Glutamatergic neuron (in vitro differentiated cells): ENCODE measurements at regions not wholly inside any gene's neighbourhood (a gene's known extent, or its start where the extent isn't known, plus 50 kb on each side); places are given as distances from the start of the nearest gene placed in this dataset.

Source experiments
- DNase-seq: peaks from one replicate; pipeline ENCODE4 v3.0.0; 2022
- H3K27ac Mint-ChIP-seq: one replicate; pipeline ENCODE4 v1.8.0; 2020; ENCODE audit warnings: mild to moderate bottlenecking, mixed read lengths, inconsistent platforms; ENCODE audit not compliant: unreplicated experiment
- H3K27me3 Mint-ChIP-seq: one replicate; pipeline ENCODE4 v1.8.0; 2020; ENCODE audit warnings: mild to moderate bottlenecking, moderate library complexity, mixed read lengths, inconsistent platforms; ENCODE audit not compliant: unreplicated experiment
- H3K36me3 Mint-ChIP-seq: one replicate; pipeline ENCODE4 v1.8.0; 2020; ENCODE audit warnings: mild to moderate bottlenecking, mixed read lengths, inconsistent platforms; ENCODE audit not compliant: unreplicated experiment
- H3K4me1 Mint-ChIP-seq: one replicate; pipeline ENCODE4 v1.8.0; 2020; ENCODE audit warnings: mild to moderate bottlenecking, low read depth, mixed read lengths, inconsistent platforms; ENCODE audit not compliant: unreplicated experiment
- H3K4me3 Mint-ChIP-seq: one replicate; pipeline ENCODE4 v1.8.0; 2020; ENCODE audit warnings: mild to moderate bottlenecking, mixed read lengths, inconsistent platforms; ENCODE audit not compliant: unreplicated experiment
- H3K9me3 Mint-ChIP-seq: one replicate; pipeline ENCODE4 v1.8.0; 2020; ENCODE audit warnings: mild to moderate bottlenecking, moderate library complexity, mixed read lengths, inconsistent platforms; ENCODE audit not compliant: unreplicated experiment
- TF ChIP-seq, protein P1 (sequence below): fragments of 200-600 bp; sonication (generic); IDR thresholded peaks from one replicate; pipeline ENCODE4 v1.5.0; 2021; ENCODE audit not compliant: partially characterized antibody, unreplicated experiment

DNA sequence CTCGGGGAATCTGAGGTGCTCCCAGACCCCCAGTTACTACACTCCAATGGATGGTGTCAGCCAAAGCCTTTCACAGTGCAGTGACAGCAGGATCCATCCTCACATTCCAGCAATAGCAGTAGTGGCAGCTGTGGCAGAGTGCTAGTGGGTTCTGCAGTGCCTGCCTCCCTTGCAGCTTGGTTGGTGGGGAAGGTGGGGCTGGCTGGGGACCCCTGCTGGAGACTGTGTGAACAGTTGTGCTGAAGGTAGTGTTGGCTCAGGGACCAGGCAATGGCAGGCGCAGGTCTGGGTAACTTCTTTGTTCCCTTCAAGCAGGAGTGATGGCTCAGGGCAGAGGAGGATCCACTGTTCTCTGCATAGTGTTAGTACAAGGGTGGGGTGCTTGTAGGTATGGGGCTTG lies 343.7 kb upstream of the TRAM1L1 start:
- Mint-ChIP-seq H3K9me3 (no peaks in the 10 kb centered on the region), H3K36me3 (peaks cover 3% of the 10 kb centered on the region), H3K4me3 (no peak overlapping the region), H3K27me3 (peaks cover 2% of the 10 kb centered on the region), H3K27ac (no peak overlapping the region), H3K4me1 (no peaks in the 10 kb centered on the region)
- TF ChIP-seq, protein P1, sequence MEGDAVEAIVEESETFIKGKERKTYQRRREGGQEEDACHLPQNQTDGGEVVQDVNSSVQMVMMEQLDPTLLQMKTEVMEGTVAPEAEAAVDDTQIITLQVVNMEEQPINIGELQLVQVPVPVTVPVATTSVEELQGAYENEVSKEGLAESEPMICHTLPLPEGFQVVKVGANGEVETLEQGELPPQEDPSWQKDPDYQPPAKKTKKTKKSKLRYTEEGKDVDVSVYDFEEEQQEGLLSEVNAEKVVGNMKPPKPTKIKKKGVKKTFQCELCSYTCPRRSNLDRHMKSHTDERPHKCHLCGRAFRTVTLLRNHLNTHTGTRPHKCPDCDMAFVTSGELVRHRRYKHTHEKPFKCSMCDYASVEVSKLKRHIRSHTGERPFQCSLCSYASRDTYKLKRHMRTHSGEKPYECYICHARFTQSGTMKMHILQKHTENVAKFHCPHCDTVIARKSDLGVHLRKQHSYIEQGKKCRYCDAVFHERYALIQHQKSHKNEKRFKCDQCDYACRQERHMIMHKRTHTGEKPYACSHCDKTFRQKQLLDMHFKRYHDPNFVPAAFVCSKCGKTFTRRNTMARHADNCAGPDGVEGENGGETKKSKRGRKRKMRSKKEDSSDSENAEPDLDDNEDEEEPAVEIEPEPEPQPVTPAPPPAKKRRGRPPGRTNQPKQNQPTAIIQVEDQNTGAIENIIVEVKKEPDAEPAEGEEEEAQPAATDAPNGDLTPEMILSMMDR: no peak
- DNase-seq: peak; percentile 20

GRCh38 chr4:117429506-117429905 lies 344.1 kb upstream of the TRAM1L1 start:
- Mint-ChIP-seq H3K4me1 (no peaks in the 10 kb centered on the region), H3K27me3 (peaks cover 2% of the 10 kb centered on the region), H3K36me3 (no peaks in the 10 kb centered on the region)

GRCh38 chr4:117434424-117434823 lies 349.0 kb upstream of the TRAM1L1 start:
- Mint-ChIP-seq H3K9me3 (no peaks in the 10 kb centered on the region), H3K36me3 (no peaks in the 10 kb centered on the region), H3K27ac (no peak overlapping the region), H3K4me1 (no peaks in the 10 kb centered on the region), H3K4me3 (no peak overlapping the region), H3K27me3 (peaks cover 2% of the 10 kb centered on the region)
- DNase-seq: no peak
- TF ChIP-seq, protein P1: no peak

More at GRCh38 chr4:117429506-117429905, 344.1 kb upstream of the TRAM1L1 start:
- Mint-ChIP-seq H3K27ac (no peak overlapping the region), H3K9me3 (no peaks in the 10 kb centered on the region), H3K4me3 (no peak overlapping the region)
- DNase-seq: no peak
- TF ChIP-seq, protein P1: no peak

- Mint-ChIP-seq H3K4me3 (no peak overlapping the region), H3K27ac (no peak overlapping the region), H3K27me3 (peaks cover 4% of the 10 kb centered on the region), H3K9me3 (peaks cover 5% of the 10 kb centered on the region), H3K4me1 (no peaks in the 10 kb centered on the region), H3K36me3 (peaks cover 16% of the 10 kb centered on the region)
- TF ChIP-seq, protein P1: no peak
- DNase-seq: peak; percentile 15
Observed at GRCh38 chr4:117447925-117448324, 362.5 kb upstream of the TRAM1L1 start.

GRCh38 chr4:117455088-117455487 lies 369.7 kb upstream of the TRAM1L1 start:
- peaks cover 5% of the 10 kb centered on the region for H3K9me3 Mint-ChIP-seq
- H3K4me3 Mint-ChIP-seq: no peak overlapping the region
- peaks cover 4% of the 10 kb centered on the region for H3K27me3 Mint-ChIP-seq
- H3K4me1 Mint-ChIP-seq: no peaks in the 10 kb centered on the region
- TF ChIP-seq, protein P1: no peak
- H3K27ac Mint-ChIP-seq: no peak overlapping the region
- no peak for DNase-seq
- peaks cover 8% of the 10 kb centered on the region for H3K36me3 Mint-ChIP-seq
